Upper lobe of left lung (tissue), 4 donors: ENCODE measurements at regions not wholly inside any gene's neighbourhood (a gene's known extent, or its start where the extent isn't known, plus 50 kb on each side); places are given as distances from the start of the nearest gene placed in this dataset.

Experiments
- CTCF ChIP-seq, 6 experiments: fragments of 450-650 bp in 4 of 6; fragments of 200-600 bp in 2 of 6; sonication (generic) in 2 of 6; IDR thresholded peaks; one replicate each; pipeline ENCODE4 v1.5.1; 2016 to 2019; ENCODE audit warnings: antibody characterized with exemption in 6 of 6
- EP300 ChIP-seq, 4 donors: sonication (generic); formaldehyde crosslinking; IDR thresholded peaks; one replicate each; pipeline ENCODE4 v1.5.1; 2017; ENCODE audit warnings: antibody characterized with exemption in 4 of 4, control low read depth in 2 of 4
- POLR2A ChIP-seq, 4 donors: fragments of 450-650 bp; IDR thresholded peaks; one replicate each; pipeline ENCODE4 v1.5.1; 2016 to 2017; ENCODE audit warnings: antibody characterized with exemption in 4 of 4, mild to moderate bottlenecking in 2 of 4

DNA sequence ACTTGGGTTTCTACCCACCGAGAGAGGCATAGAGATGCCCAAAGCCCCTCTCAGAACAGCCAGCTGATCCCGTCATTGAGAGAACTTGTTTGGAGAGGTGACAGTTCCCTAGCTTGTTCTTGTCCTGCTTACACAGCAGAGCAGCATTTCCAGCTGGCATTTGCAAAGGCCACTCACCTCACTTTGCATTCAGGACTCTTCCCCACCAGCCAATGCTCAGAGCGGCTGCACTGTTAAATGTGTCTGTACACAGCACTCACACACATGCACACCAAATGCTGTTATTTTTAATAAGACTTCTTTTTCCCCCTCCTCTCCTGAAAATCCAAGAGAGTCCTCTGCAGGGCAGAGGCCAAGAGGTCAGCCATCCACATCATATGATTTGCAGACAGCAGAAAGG lies 104.6 kb upstream of the SLC14A2 start:
- TF ChIP-seq EP300 (IDR thresholded peaks at IDR 0.05) (no peak), POLR2A (IDR thresholded peaks at IDR 0.05) (no peak), CTCF (IDR thresholded peaks at IDR 0.05) (no peak)
